ENCODE measurements at regions not wholly inside any gene's neighbourhood (a gene's known extent, or its start where the extent isn't known, plus 50 kb on each side); places are given as distances from the start of the nearest gene placed in this dataset.

DNA sequence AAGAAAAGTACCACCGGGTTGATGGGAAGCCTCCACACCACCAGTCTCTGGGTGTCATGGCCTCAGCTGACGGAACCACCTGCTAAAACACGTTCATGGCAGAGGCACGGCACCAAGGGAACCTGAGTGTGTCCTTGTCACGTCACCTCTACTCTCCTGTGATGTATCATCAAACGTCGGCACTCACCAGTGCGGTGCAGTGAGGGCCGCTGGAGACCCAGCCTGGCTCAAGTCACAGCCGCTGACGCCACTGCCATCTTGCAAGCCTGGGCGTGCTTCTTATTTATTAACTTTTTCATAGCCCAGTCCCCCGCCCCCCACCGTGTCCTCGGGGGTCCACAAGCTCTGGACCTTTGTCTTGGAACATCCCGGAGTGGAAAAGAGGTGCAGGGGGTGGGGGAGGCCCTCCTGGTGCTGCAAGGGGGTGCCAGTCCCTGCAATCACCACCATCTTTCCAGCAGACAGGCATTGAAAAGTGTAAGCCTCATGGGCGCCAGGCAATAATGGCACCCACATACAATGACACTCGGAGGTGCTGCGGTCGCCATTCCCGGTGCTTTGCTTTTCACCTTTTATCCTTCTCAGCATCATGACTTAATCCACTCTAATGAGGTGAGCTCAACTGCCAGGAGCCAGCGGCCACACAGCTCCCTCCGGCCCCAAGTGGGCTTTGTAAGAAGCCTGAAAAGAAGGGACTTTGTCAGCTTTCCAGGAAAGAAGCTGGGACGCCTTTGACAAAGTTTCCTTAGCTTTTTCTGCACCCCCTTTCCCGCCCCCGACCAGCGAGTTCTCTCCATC is 202.3 kb upstream of the IRX1 start:
- intact Hi-C loops (cut with DNase I), result no loop called here
- H3K27me3 ChIP-seq, result no peaks in the 10 kb centered on the region
- no peak for TF ChIP-seq POLR2A (IDR thresholded peaks at IDR 0.05)
- TF ChIP-seq, protein P1, sequence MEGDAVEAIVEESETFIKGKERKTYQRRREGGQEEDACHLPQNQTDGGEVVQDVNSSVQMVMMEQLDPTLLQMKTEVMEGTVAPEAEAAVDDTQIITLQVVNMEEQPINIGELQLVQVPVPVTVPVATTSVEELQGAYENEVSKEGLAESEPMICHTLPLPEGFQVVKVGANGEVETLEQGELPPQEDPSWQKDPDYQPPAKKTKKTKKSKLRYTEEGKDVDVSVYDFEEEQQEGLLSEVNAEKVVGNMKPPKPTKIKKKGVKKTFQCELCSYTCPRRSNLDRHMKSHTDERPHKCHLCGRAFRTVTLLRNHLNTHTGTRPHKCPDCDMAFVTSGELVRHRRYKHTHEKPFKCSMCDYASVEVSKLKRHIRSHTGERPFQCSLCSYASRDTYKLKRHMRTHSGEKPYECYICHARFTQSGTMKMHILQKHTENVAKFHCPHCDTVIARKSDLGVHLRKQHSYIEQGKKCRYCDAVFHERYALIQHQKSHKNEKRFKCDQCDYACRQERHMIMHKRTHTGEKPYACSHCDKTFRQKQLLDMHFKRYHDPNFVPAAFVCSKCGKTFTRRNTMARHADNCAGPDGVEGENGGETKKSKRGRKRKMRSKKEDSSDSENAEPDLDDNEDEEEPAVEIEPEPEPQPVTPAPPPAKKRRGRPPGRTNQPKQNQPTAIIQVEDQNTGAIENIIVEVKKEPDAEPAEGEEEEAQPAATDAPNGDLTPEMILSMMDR (IDR thresholded peaks at IDR 0.05), result no peak

DNA sequence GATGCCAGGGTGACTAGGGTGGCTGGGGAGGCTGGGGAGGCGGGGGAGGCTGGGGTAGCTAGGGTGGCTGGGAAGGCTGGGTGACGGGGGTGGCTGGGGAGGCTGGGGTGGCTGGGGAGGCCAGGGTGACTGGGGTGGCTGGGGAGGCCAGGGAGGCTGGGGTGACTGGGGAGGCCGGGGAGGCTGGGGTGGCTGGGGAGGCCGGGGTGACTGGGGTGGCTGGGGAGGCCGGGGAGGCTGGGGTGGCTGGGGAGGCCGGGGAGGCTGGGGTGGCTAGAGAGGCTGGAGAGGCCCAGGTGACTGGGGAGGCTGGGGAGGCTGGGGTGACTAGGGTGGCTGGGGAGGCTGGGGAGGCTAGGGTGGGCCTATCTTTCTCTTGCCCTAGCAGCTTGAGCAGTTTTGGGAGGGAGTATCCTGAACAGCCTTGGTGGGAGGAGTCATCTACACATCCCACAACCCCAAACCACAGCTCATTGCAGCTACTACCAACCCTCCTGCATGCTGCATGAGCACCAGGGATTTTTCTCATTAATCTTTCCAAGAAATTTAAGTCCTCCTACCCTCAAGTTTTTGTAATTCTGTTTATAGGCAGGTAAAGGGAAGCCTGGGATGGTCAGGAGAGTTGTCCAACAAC is 203.2 kb upstream of the IRX1 start:
- Histone ChIP-seq H3K4me1 (no peaks in the 10 kb centered on the region), H3K9me3 (no peaks in the 10 kb centered on the region), H3K27me3 (no peaks in the 10 kb centered on the region), H3K36me3 (no peaks in the 10 kb centered on the region), H3K4me3 (replicated peaks in 1 of 3) (no peak overlapping the region), H3K27ac (no peak overlapping the region)
- 64 to 77% methylated on average over 3 of the region's 6 CpGs for WGBS, 2 donors
- no peak for DNase-seq
- intact Hi-C loops (cut with DNase I), result no loop called here
- TF ChIP-seq, protein P1 (IDR thresholded peaks at IDR 0.05), result no peak
- no peak for TF ChIP-seq POLR2A (IDR thresholded peaks at IDR 0.05)

More for the DNA sequence above, 202.3 kb upstream of the IRX1 start:
- H3K9me3 ChIP-seq, result no peaks in the 10 kb centered on the region
- H3K27ac ChIP-seq, result no peak overlapping the region
- 74 to 78% methylated on average over 27 of the region's 27 CpGs for WGBS, 2 donors
- H3K4me1 ChIP-seq, result no peaks in the 10 kb centered on the region
- H3K36me3 ChIP-seq, result no peaks in the 10 kb centered on the region
- no peak for DNase-seq
- no peak overlapping the region for H3K4me3 ChIP-seq (replicated peaks in 1 of 3)

DNA sequence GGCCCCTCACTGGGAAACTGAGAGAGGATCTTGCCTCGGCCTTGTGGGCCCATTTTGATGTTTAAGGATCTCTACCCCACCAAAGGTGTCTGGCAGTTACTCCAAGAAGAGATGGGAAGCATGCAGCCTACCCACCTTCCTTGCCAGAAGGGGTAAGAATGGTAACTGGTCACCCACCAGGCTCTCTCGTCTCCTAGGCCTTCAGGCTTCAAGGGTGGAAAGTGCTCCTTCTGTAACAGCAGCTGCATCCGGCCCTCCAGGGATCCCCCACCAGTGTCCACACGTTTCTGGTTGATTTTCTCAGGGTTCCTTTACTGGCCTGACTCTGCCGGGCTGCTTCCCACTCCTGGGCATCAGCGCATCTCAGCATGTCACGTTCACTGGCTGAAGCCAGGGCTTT is 204.4 kb upstream of the IRX1 start:
- no peak for DNase-seq
- WGBS, 2 donors, result 70 to 76% methylated on average over 6 to 7 of the region's 7 CpGs

DNA sequence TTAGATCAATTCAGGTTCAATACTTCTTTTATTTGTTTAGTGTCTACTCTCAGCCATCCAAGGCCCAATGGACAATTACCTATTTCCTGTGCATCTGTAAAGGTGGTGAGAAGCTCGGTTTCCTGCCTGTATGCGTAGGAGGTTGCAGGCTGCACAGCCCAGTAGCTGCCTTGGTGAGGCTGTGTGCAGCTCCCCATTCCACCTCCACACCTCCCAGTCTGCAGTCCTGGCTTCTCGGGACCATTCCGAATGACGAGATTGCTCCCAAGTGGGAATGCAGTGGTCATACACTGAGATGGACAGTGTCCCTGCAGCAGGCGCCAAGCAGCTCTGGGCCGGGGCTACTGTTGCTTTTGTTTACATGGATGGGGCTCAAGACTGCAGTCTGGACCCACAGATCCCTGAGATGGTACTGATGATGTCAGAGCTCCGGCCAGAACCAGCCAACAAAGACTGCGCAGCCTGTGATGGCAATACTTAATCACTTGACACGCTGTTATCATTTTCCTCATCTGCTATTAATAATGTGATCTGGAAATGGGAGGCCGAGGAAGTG is 206.1 kb upstream of the IRX1 start:
- TF ChIP-seq POLR2A (IDR thresholded peaks at IDR 0.05), result no peak
- TF ChIP-seq, protein P1 (IDR thresholded peaks at IDR 0.05), result no peak
- H3K36me3 ChIP-seq, result no peaks in the 10 kb centered on the region
- no peaks in the 10 kb centered on the region for H3K4me1 ChIP-seq
- intact Hi-C loops (cut with DNase I), result no loop called here
- no peak for DNase-seq
- H3K27ac ChIP-seq, result no peak overlapping the region
- no peak overlapping the region for H3K4me3 ChIP-seq (replicated peaks in 1 of 3)
- no peaks in the 10 kb centered on the region for H3K27me3 ChIP-seq
- WGBS, 2 donors, result 67 to 77% methylated on average over 11 of the region's 11 CpGs
- no peaks in the 10 kb centered on the region for H3K9me3 ChIP-seq

More for the DNA sequence above, 204.4 kb upstream of the IRX1 start:
- intact Hi-C loops (cut with DNase I), result no loop called here
- Histone ChIP-seq H3K36me3 (no peaks in the 10 kb centered on the region), H3K27ac (no peak overlapping the region), H3K27me3 (no peaks in the 10 kb centered on the region), H3K9me3 (no peaks in the 10 kb centered on the region), H3K4me1 (no peaks in the 10 kb centered on the region), H3K4me3 (replicated peaks in 1 of 3) (no peak overlapping the region)
- TF ChIP-seq POLR2A (IDR thresholded peaks at IDR 0.05), result no peak
- TF ChIP-seq, protein P1 (IDR thresholded peaks at IDR 0.05), result no peak

DNA sequence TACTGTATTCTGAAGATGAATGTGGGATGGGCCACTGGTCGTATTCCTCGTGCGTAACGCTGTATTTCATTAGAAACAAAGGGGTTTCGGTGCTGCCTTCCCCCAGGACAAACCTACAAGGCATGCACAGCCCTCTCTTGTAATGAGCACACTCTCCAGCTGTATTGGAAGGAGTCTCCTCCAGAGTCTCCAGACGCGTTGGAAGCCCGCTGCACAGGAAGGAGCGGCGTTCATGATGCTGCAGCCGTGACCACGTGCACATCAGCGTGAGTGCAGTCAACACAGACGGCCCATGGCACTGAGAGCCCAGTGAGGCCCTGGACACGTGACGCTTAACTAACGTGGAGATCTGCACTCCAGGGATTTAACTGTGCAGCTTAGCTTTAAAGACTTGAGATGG is 209.0 kb upstream of the IRX1 start:
- TF ChIP-seq POLR2A (IDR thresholded peaks at IDR 0.05), result no peak
- TF ChIP-seq, protein P1 (IDR thresholded peaks at IDR 0.05), result no peak
- intact Hi-C loops (cut with DNase I), result no loop called here
- H3K27ac ChIP-seq, result no peak overlapping the region
- no peaks in the 10 kb centered on the region for H3K36me3 ChIP-seq
- no peak for DNase-seq
- H3K27me3 ChIP-seq, result no peaks in the 10 kb centered on the region
- H3K9me3 ChIP-seq, result no peaks in the 10 kb centered on the region
- H3K4me1 ChIP-seq, result no peaks in the 10 kb centered on the region
- H3K4me3 ChIP-seq (replicated peaks in 1 of 3), result no peak overlapping the region
- WGBS, 2 donors, result 80 to 84% methylated on average over 17 of the region's 17 CpGs

Measured in thyroid gland (tissue), 4 donors.